Adrenal gland (tissue), 5 donors: ENCODE measurements at regions not wholly inside any gene's neighbourhood (a gene's known extent, or its start where the extent isn't known, plus 50 kb on each side); places are given as distances from the start of the nearest gene placed in this dataset.
A peak's percentile ranks its signal among the peaks of the same experiment; 100 is the strongest.

Source experiments
- POLR2A ChIP-seq, 2 donors: fragments of 450-650 bp; IDR thresholded peaks; one replicate each; pipeline ENCODE4 v1.6.1; 2017; ENCODE audit warnings: antibody characterized with exemption in 2 of 2, mild to moderate bottlenecking in 2 of 2, moderate library complexity in 1 of 2
- TF ChIP-seq, protein P1 (sequence below), 6 experiments: fragments of 450-650 bp in 4 of 6; fragments of 200-600 bp in 2 of 6; sonication (generic) in 1 of 6; IDR thresholded peaks; 1 replicate in 5 of 6; 2 replicates in 1 of 6; pipeline versions ENCODE4 v1.5.1 to v1.8.0; 2016 to 2021; ENCODE audit warnings: antibody characterized with exemption in 6 of 6, mild to moderate bottlenecking in 2 of 6, moderate library complexity in 1 of 6
- donor health status: DM: no; HTN: no; CAD: no.

DNA sequence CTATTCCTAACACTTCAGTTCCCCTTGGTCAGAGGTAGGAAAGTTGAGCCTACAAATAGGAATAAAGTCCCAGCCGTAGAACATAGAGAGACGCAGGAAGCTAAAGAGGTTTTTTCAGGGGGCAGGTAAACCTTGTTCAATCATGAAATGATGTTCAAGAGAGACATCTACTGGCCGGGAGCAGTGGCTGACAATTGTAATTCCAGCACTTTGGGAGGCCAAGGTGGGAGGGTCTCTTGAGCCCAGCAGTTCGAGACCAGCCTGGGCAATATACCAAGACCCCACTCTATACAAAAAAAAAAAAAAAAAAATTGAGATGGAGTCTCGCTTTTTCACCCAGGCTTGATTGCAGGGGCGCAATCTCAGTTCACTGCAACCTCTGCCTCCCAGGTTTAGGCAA is 66.7 kb upstream of the DNAJC10 start:
- TF ChIP-seq, protein P1, sequence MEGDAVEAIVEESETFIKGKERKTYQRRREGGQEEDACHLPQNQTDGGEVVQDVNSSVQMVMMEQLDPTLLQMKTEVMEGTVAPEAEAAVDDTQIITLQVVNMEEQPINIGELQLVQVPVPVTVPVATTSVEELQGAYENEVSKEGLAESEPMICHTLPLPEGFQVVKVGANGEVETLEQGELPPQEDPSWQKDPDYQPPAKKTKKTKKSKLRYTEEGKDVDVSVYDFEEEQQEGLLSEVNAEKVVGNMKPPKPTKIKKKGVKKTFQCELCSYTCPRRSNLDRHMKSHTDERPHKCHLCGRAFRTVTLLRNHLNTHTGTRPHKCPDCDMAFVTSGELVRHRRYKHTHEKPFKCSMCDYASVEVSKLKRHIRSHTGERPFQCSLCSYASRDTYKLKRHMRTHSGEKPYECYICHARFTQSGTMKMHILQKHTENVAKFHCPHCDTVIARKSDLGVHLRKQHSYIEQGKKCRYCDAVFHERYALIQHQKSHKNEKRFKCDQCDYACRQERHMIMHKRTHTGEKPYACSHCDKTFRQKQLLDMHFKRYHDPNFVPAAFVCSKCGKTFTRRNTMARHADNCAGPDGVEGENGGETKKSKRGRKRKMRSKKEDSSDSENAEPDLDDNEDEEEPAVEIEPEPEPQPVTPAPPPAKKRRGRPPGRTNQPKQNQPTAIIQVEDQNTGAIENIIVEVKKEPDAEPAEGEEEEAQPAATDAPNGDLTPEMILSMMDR (IDR thresholded peaks at IDR 0.05), result peak in 3 of 6 experiments; percentile 17 to 24 (median 24)
- no peak for TF ChIP-seq POLR2A (IDR thresholded peaks at IDR 0.05)
